ENCODE measurements at regions not wholly inside any gene's neighbourhood (a gene's known extent, or its start where the extent isn't known, plus 50 kb on each side); places are given as distances from the start of the nearest gene placed in this dataset.

- POLR2A ChIA-PET (ENCODE audit: partially characterized antibody), result no interaction called here
- no peak for DNase-seq
- H3K27me3 Mint-ChIP-seq, result no peaks in the 10 kb centered on the region
- no peak overlapping the region for H3K27ac ChIP-seq (ENCODE audit: low read depth, low read length)
- peaks cover 0 to 3% (median 0%) of the 10 kb centered on the region in 8 donors for H3K9me3 Mint-ChIP-seq
- H3K4me3 ChIP-seq (ENCODE audit: low read length in 2 of 2), result no peak overlapping the region
- H3K4me1 Mint-ChIP-seq, result no peaks in the 10 kb centered on the region
- H3K36me3 ChIP-seq (ENCODE audit: insufficient read depth, low read length), result no peaks in the 10 kb centered on the region
- no peaks in the 10 kb centered on the region for H3K9me3 ChIP-seq (ENCODE audit: control insufficient read depth in 1 of 2, low read length in 2 of 2)
- H3K4me3 Mint-ChIP-seq, result no peak overlapping the region
- no peaks in the 10 kb centered on the region for H3K27me3 ChIP-seq (ENCODE audit: insufficient read depth, low read length)
- CTCF ChIA-PET (ENCODE audit: partially characterized antibody), result no interaction called here
- H3K4me1 ChIP-seq (ENCODE audit: insufficient read depth, low read length), result no peaks in the 10 kb centered on the region
- no peak overlapping the region for H3K27ac Mint-ChIP-seq
- intact Hi-C loops (cut with micrococcal nuclease), result no loop called here
- H3K36me3 Mint-ChIP-seq, result peaks cover 0 to under 1% of the 10 kb centered on the region in 2 donors
These were observed 452.2 kb downstream of the LTN1 start for GRCh38 chr21:28540514-28540913.

- Mint-ChIP-seq H3K4me1 (no peaks in the 10 kb centered on the region), H3K9me3 (peaks cover 0 to 3% (median 0%) of the 10 kb centered on the region in 8 donors), H3K4me3 (no peak overlapping the region), H3K27me3 (no peaks in the 10 kb centered on the region), H3K27ac (no peak overlapping the region), H3K36me3 (no peaks in the 10 kb centered on the region)
- intact Hi-C loops (cut with micrococcal nuclease), result no loop called here
- no peaks in the 10 kb centered on the region for H3K4me1 ChIP-seq (ENCODE audit: insufficient read depth, low read length)
- DNase-seq, result no peak
- no peaks in the 10 kb centered on the region for H3K9me3 ChIP-seq (ENCODE audit: control insufficient read depth in 1 of 2, low read length in 2 of 2)
- CTCF ChIA-PET (ENCODE audit: partially characterized antibody), result no interaction called here
- no peak overlapping the region for H3K4me3 ChIP-seq (ENCODE audit: low read length in 2 of 2)
- no peak overlapping the region for H3K27ac ChIP-seq (ENCODE audit: low read depth, low read length)
- H3K27me3 ChIP-seq (ENCODE audit: insufficient read depth, low read length), result no peaks in the 10 kb centered on the region
- H3K36me3 ChIP-seq (ENCODE audit: insufficient read depth, low read length), result no peaks in the 10 kb centered on the region
- POLR2A ChIA-PET (ENCODE audit: partially characterized antibody), result no interaction called here
These were observed 453.1 kb downstream of the LTN1 start for GRCh38 chr21:28539623-28539988.

- H3K4me1 ChIP-seq (ENCODE audit: insufficient read depth, low read length), result no peaks in the 10 kb centered on the region
- no peak overlapping the region for H3K4me3 Mint-ChIP-seq
- CTCF ChIA-PET (ENCODE audit: partially characterized antibody), result no interaction called here
- no peaks in the 10 kb centered on the region for H3K4me1 Mint-ChIP-seq
- no peak overlapping the region for H3K27ac ChIP-seq (ENCODE audit: low read depth, low read length)
- intact Hi-C loops (cut with micrococcal nuclease), result no loop called here
- no peak for DNase-seq
- H3K27ac Mint-ChIP-seq, result no peak overlapping the region
- H3K9me3 ChIP-seq (ENCODE audit: control insufficient read depth in 1 of 2, low read length in 2 of 2), result no peaks in the 10 kb centered on the region
- no peaks in the 10 kb centered on the region for H3K36me3 ChIP-seq (ENCODE audit: insufficient read depth, low read length)
- H3K27me3 ChIP-seq (ENCODE audit: insufficient read depth, low read length), result no peaks in the 10 kb centered on the region
- H3K9me3 Mint-ChIP-seq, result peaks cover 0 to 3% (median 0%) of the 10 kb centered on the region in 8 donors
- POLR2A ChIA-PET (ENCODE audit: partially characterized antibody), result no interaction called here
- no peak overlapping the region for H3K4me3 ChIP-seq (ENCODE audit: low read length in 2 of 2)
- no peaks in the 10 kb centered on the region for H3K36me3 Mint-ChIP-seq
- H3K27me3 Mint-ChIP-seq, result no peaks in the 10 kb centered on the region
These were observed 453.6 kb downstream of the LTN1 start for GRCh38 chr21:28538987-28539622.

- ChIA-PET CTCF (ENCODE audit: partially characterized antibody) (no interaction called here), POLR2A (ENCODE audit: partially characterized antibody) (no interaction called here)
- no peak overlapping the region for H3K27ac Mint-ChIP-seq
- no peaks in the 10 kb centered on the region for H3K27me3 ChIP-seq (ENCODE audit: insufficient read depth, low read length)
- H3K9me3 ChIP-seq (ENCODE audit: control insufficient read depth in 1 of 2, low read length in 2 of 2), result no peaks in the 10 kb centered on the region
- no peaks in the 10 kb centered on the region for H3K36me3 Mint-ChIP-seq
- H3K27me3 Mint-ChIP-seq, result peaks cover 0 to 2% of the 10 kb centered on the region in 2 donors
- H3K9me3 Mint-ChIP-seq, result peaks cover 0 to 3% (median 0%) of the 10 kb centered on the region in 8 donors
- no peak overlapping the region for H3K4me3 Mint-ChIP-seq
- no peaks in the 10 kb centered on the region for H3K4me1 ChIP-seq (ENCODE audit: insufficient read depth, low read length)
- no peak for DNase-seq
- no peak overlapping the region for H3K27ac ChIP-seq (ENCODE audit: low read depth, low read length)
- no peaks in the 10 kb centered on the region for H3K36me3 ChIP-seq (ENCODE audit: insufficient read depth, low read length)
- H3K4me3 ChIP-seq (ENCODE audit: low read length in 2 of 2), result no peak overlapping the region
- intact Hi-C loops (cut with micrococcal nuclease), result no loop called here
- H3K4me1 Mint-ChIP-seq, result no peaks in the 10 kb centered on the region
These were observed 455.2 kb downstream of the LTN1 start for GRCh38 chr21:28537371-28538079.

GRCh38 chr21:28532446-28532845, 460.2 kb downstream of the LTN1 start:
- no peaks in the 10 kb centered on the region for H3K36me3 Mint-ChIP-seq
- peaks cover 0 to 6% (median 2%) of the 10 kb centered on the region in 8 donors for H3K9me3 Mint-ChIP-seq
- intact Hi-C loops (cut with micrococcal nuclease), result no loop called here
- H3K4me3 Mint-ChIP-seq, result no peak overlapping the region
- DNase-seq, result no peak
- no peak overlapping the region for H3K27ac Mint-ChIP-seq
- Histone ChIP-seq H3K4me3 (ENCODE audit: low read length in 2 of 2) (no peak overlapping the region), H3K27ac (ENCODE audit: low read depth, low read length) (no peak overlapping the region), H3K9me3 (ENCODE audit: control insufficient read depth in 1 of 2, low read length in 2 of 2) (no peaks in the 10 kb centered on the region), H3K36me3 (ENCODE audit: insufficient read depth, low read length) (no peaks in the 10 kb centered on the region), H3K27me3 (ENCODE audit: insufficient read depth, low read length) (no peaks in the 10 kb centered on the region), H3K4me1 (ENCODE audit: insufficient read depth, low read length) (no peaks in the 10 kb centered on the region)
- POLR2A ChIA-PET (ENCODE audit: partially characterized antibody), result no interaction called here
- CTCF ChIA-PET (ENCODE audit: partially characterized antibody), result no interaction called here
- no peaks in the 10 kb centered on the region for H3K4me1 Mint-ChIP-seq
- H3K27me3 Mint-ChIP-seq, result peaks cover 3 to 9% of the 10 kb centered on the region in 2 donors

GRCh38 chr21:28523367-28523766, 469.3 kb downstream of the LTN1 start:
- Mint-ChIP-seq H3K4me1 (peaks cover 0 to 8% (median 2%) of the 10 kb centered on the region in 4 donors), H3K27me3 (peaks cover 3 to 8% of the 10 kb centered on the region in 2 donors), H3K4me3 (no peak overlapping the region), H3K27ac (no peak overlapping the region), H3K36me3 (no peaks in the 10 kb centered on the region), H3K9me3 (peaks cover 0 to 4% (median 0%) of the 10 kb centered on the region in 8 donors)
- CTCF ChIA-PET (ENCODE audit: partially characterized antibody), result no interaction called here
- Histone ChIP-seq H3K9me3 (ENCODE audit: control insufficient read depth in 1 of 2, low read length in 2 of 2) (no peaks in the 10 kb centered on the region), H3K36me3 (ENCODE audit: insufficient read depth, low read length) (no peaks in the 10 kb centered on the region), H3K27ac (ENCODE audit: low read depth, low read length) (no peak overlapping the region), H3K4me3 (ENCODE audit: low read length in 2 of 2) (no peak overlapping the region), H3K4me1 (ENCODE audit: insufficient read depth, low read length) (no peaks in the 10 kb centered on the region), H3K27me3 (ENCODE audit: insufficient read depth, low read length) (no peaks in the 10 kb centered on the region)
- DNase-seq, result no peak
- POLR2A ChIA-PET (ENCODE audit: partially characterized antibody), result no interaction called here
- intact Hi-C loops (cut with micrococcal nuclease), result no loop called here

- CTCF ChIA-PET (ENCODE audit: partially characterized antibody), result interaction anchor here (10.0 kb wide), 1 partner anchor 222 kb away, joined by 174 read pairs; no protein-coding TSS in a partner anchor
- H3K36me3 ChIP-seq (ENCODE audit: insufficient read depth, low read length), result no peaks in the 10 kb centered on the region
- no peaks in the 10 kb centered on the region for H3K4me1 ChIP-seq (ENCODE audit: insufficient read depth, low read length)
- H3K4me3 Mint-ChIP-seq, result no peak overlapping the region
- H3K4me1 Mint-ChIP-seq, result peaks cover 0 to 9% (median 2%) of the 10 kb centered on the region in 4 donors
- H3K27ac Mint-ChIP-seq, result no peak overlapping the region
- no peaks in the 10 kb centered on the region for H3K9me3 ChIP-seq (ENCODE audit: control insufficient read depth in 1 of 2, low read length in 2 of 2)
- peaks cover 0 to 3% of the 10 kb centered on the region in 2 donors for H3K27me3 Mint-ChIP-seq
- no peak for DNase-seq
- H3K27me3 ChIP-seq (ENCODE audit: insufficient read depth, low read length), result no peaks in the 10 kb centered on the region
- no peaks in the 10 kb centered on the region for H3K9me3 Mint-ChIP-seq
- H3K4me3 ChIP-seq (ENCODE audit: low read length in 2 of 2), result no peak overlapping the region
- POLR2A ChIA-PET (ENCODE audit: partially characterized antibody), result no interaction called here
- intact Hi-C loops (cut with micrococcal nuclease), result no loop called here
- no peak overlapping the region for H3K27ac ChIP-seq (ENCODE audit: low read depth, low read length)
- H3K36me3 Mint-ChIP-seq, result no peaks in the 10 kb centered on the region
These were observed 470.5 kb downstream of the LTN1 start for GRCh38 chr21:28522014-28522799.

Data from CD4-positive, alpha-beta memory T cell (primary cell).